CD4-positive, alpha-beta T cell treated with Interleukin-12 subunit alpha and Interleukin-12 subunit beta, for 1 hour (primary cell): ENCODE measurements at regions not wholly inside any gene's neighbourhood (a gene's known extent, or its start where the extent isn't known, plus 50 kb on each side); places are given as distances from the start of the nearest gene placed in this dataset.
"Not testable (repeated sequence)": the region's sequence is repeated elsewhere in the genome, so short reads cannot be mapped to it uniquely, and the experiment has no call there.

Experiments
- DNase-seq: peaks from one replicate; pipeline ENCODE4 v3.0.0-alpha.2; 2020

DNA sequence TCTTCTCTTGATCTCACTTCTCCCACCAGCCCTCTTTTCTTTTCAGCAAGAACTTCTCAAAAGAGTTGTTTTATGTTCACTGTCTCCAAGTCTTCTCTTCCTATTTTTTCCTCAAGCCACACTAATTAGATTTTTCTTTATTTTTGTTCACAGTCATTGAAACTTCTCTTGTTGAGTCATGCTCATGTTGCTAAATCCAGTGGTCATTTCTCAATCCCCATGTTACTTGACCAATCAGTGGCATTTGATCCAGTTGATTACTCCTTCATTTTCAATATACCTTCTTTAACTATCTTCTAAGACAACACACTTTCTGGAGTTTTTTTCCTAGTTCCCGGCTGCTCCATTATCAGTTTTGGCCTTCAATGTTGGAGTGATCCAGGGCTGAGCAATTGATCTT lies 103.1 kb upstream of the LSM6 start:
- DNase-seq: no peak

GRCh38 chr4:146071390-146071789 lies 104.1 kb upstream of the LSM6 start:
- no peak for DNase-seq

DNA sequence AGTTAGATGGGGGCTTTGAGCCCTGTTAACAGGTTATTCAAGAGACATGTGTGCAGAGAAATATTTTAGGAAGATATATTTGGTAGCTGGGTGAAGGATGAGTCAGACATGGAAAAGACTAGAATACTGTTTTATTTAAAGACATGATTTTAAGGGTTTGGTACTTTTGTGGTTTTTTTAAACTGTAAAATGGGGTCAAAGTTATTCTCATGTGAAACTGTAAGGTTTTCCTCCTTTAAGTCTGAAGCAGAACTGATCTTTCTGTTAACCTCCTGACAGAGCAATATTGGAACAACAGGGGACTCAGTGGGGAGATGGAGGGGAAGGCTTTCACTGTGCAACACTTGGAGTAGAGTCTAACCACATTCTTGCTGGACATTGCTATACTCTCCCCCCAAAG lies 112.4 kb upstream of the LSM6 start:
- DNase-seq: no peak

DNA sequence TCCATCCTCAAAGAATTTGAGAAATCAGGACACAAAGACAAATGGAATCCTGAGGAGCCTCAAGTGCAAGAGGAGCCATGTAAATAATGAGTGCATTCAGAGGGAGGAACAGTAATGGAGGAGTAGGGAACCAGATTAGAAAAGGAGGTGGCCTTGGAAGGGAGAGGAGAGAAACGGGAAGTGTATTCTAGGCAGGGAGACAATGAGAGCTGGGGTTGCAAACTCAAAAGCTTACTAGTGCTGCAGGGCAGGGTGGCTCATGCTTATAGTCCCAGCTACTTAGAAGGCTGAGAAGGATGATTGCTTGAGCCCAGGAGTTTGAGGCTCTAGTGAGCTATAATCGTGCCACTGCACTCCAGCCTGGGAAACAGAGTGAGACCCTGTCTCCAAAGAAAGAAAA lies 113.2 kb upstream of the LSM6 start:
- no peak for DNase-seq

DNA sequence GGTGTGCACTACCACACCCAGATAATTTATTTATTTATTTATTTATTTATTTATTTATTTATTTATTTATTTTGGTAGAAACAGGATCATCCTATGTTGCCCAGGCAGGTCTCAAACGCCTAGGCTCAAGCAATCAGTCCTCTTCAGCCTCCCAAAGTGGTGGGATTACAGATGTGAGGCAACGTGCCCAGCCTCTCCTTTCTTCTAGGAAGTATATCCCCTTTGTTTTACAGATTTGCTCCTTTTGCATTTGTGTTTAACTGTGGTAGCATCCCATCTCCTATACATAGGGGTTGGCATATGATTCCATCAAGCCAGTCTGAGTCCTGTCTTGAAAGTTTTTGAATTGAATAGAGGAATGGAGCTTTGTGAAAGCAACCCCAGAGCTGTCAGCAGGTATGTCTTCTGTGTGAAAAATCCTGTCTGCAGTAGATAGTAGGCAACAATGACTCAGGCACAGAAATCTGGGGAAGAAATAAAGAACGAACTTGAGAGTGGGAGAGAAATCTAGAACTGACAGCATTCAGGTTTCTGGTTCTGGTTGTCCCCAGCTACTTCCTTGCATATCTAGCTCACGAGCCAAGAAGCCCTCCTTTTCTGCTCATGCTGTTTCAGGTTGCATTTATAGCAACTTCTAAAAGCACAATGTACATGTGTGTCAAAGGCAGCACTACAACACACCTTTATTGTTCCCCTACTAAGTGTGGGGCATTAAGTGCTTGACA lies 113.7 kb upstream of the LSM6 start:
- no peak for DNase-seq

- DNase-seq: no peak
Observed at GRCh38 chr4:146059865-146060264, 115.7 kb upstream of the LSM6 start.

DNA sequence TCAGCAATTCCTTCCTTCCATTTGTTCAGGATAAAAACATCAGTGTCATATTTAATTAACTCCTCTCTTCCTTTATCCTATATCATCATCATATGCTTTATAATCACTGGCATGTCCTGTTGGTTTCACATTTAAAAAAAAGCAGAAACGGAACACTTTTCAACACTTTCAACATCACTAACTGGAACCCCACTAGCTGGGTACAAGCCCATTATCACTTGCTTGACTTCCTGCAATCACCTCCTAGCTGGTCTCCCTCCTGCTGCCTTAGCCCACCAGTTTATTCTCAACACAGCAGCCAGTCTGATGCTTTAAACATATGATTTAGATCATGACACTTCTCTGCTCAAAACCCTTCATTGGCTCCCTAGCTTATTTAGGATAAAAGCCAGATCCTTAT lies 116.4 kb upstream of the LSM6 start:
- no peak for DNase-seq

DNA sequence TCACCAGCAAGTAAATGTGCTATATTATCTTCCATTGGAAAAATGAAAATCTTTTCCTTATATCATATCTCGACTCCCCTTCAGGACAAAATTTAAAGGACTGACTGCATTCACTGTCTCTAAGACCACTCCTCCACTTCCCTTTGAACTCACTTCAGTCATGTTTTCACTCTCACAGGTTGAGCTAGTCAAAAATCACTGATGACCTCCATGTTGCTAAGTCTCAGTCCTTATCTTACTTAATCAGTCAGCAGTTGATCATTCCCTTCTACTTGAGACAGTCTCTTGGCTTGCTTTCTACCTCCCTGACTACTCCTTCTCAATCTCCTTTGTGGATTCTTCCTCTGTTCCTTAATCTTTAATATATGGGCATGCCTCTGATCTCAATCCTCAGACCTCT lies 117.0 kb upstream of the LSM6 start:
- DNase-seq: no peak

DNA sequence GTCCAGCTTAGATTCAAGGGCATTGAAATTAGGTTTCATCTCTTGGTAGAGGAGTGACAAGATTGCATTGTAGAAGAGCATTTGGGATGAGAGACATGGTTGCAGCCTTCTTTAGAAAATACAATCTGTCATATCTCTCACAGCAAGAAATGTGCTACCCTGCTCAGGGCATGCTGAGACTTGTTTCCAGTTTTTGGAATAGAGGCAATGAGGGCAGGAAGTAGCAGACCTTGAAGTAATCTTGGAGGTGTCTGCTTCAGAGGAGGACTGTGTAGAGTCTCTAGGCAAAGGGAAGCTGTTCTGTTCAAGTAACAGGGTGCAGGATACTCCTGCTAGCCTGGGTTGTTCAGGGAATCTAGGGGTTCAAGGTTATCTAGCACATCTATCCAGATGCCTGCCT lies 116.1 kb upstream of the ZNF827 start:
- no peak for DNase-seq

GRCh38 chr4:146053891-146054290 lies 115.3 kb upstream of the ZNF827 start:
- no peak for DNase-seq

DNA sequence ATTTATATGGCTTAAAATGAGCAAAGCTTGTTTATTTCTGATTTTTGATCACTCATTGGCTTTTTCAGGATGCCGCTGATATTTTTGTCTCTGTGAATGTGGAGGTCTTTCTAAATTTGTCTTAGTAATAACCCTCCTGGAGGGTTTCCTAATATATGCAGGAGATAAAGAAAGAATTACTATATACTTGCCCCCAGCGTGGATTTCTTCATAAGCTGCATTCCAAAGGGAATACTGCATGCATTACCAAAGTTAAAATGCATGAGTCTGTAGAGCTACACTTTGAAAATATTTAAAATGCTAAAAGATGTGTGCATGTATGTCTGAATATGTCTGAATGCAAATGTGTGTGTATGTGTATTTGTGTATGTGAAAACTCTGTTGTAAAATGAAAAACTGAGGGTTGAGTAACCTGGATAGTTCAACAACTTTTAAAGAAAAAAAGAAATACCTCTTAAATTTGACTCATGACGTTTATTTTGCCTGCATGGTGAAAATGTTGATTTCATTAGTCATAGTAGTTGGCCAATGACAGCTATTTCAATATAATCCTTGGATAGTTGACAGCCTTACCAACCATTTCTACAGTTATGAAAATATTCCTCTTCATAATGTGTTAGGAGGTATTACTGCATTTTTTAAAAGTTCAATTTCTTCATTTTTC lies 113.2 kb upstream of the ZNF827 start:
- DNase-seq: no peak

DNA sequence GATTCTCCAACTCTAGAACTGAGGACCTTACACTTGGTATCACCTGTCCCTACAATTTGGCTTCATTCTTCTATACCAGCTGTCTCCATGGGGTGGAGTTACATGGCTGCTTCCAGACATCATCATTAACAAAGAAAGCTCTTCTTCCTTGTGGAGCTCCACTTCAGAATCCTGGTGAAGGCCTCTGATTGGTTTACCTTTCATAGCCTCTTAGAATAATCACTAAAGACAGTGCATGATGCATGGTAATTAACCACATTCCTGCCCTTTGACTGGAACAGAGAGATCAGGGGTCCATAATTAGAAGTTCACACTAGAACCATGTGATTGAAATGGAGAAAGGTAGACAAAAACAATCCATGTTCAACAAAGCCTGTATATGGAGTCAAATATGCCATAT lies 112.6 kb upstream of the ZNF827 start:
- DNase-seq: no peak

DNA sequence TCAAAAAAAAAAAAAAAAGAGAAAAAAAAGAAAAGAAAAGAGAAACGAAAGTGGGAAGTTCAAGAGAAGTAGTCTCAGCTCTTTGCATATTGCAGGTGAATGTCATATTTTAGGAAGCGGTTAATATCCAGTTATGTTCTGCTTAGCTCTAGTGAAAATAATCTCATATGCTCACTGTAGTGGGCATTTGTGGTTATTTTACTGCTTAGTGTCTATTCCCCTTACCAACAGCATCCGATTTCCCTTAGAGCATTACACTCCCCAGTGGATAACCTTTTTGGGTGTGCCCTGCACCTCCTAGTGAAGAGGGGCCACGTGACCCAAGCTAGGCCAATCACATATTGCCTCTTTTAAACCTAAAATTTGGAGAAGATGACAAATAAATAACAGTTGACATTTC lies 111.2 kb upstream of the ZNF827 start:
- DNase-seq: no peak

DNA sequence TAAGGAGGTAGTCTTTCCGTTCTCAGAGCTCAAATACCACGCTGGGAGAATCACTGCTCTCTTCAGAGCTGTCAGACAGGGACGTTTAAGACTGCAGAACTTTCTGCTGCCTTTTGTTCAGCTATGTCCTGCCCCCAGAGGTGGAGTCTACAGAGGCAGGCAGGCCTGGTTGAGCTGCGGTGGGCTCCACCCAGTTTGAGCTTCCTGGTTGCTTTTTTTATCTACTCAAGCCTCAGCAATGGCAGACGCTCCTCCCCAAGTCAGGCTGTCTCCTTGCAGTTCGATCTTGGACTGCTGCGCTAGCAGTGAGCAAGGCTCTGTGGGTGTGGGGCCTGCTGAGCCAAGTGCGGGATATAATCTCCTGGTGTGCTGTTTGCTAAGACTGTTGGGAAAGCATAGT lies 109.1 kb upstream of the ZNF827 start:
- DNase-seq: not testable (repeated sequence)

- no peak for DNase-seq
Observed at GRCh38 chr4:146041139-146042004, 102.7 kb upstream of the ZNF827 start.

DNA sequence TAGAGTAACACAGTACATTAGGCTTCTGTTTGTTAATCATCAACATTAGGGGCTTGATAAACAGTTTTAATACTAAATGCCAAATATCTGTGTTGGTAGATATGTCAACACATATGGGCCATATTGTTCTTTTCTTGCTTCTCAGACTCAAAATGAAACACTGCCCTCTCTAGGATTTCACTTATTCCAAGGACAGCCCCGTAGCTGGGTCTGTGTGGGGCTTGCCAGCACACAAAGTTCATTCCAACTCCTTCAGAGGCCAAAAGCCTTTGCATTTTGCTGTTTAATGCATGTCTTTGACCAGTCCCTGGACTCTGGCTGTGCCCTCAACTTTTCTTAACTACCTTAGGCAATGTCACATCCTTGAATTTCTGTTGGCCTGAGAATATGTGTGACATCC lies 102.0 kb upstream of the ZNF827 start:
- no peak for DNase-seq

DNA sequence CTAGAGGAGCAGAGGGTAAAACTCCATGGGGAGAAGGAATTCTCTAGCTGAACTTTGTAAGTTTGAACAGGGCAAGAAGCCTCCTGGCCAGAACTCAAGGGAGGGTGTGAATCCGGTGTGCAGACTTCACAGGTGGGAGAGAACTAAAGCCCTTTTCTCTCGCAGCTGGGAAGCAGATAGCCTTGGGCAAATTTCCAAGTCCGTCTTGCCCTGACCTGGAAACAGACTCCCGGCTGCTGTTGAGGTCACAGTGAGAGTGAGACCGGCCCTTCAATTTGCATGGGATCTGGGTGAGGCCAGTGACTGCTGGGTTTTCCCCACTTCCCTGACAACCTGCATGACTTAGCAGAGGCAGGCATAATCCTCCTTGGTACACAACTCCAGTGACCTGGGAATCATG lies 94.5 kb upstream of the ZNF827 start:
- no peak for DNase-seq

DNA sequence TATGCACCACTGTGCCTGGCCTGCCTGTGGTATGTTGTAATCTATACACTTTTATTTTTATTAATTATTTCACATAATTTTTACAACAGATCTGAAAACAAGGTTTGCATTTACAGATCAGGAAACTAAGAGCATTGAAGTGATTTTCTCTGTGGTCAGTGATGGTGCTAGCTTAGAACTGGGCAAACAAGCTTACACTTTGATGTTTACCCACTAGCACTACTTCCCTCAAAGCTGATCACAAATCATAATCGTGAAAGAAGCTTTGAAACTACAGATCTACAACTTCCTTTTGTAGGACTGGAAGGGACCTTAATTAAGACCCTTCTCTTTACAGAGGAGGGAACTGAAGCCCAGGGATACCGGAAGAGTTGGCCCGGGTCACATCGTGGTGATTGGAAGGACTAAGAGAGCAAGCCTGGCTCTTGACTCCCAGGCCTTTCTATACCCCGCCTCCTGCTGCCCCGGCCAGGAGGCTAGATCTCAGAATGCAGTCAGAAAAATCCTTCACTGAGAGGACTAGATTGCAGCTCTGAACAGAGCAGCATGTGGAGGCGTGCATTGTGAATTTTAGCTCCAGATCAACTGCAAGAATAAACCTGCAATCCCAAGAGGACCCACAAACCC lies 93.7 kb upstream of the ZNF827 start:
- DNase-seq: no peak

DNA sequence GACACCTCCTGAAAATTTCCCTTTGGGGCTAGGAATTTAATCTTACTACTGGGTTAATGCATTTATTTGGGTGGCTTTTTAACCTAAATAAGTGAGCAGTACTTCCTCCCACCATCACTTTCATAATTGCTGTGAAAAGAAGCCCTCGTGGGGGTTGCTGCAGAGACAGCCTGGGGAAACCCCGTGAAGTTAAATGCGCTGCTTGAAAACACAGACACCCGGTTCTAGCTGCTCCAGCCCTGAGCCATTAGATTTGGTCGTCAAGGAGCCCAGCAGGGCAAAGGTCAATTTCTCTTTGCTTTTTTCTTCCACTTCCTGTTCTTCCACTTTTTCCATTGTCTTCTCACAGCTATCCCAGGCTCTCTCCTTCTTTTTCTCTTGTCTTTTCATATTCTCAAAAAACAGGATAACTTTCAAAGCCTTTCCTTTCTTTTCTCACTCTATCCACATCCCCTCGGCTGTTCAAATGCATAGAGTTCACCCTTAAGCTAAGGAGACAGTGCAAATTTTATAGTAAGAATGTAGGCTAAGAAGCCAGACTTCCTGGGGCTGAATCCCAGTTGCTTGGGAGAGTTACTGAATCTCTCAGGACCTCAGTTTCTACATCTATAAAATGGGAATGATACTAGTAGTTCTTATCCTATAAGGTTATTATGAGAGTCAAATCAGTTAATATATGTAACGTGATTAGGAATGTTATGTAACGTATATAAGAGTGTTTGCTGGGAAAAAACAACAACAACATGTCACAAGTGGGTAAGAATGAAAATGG lies 91.5 kb upstream of the ZNF827 start:
- no peak for DNase-seq

DNA sequence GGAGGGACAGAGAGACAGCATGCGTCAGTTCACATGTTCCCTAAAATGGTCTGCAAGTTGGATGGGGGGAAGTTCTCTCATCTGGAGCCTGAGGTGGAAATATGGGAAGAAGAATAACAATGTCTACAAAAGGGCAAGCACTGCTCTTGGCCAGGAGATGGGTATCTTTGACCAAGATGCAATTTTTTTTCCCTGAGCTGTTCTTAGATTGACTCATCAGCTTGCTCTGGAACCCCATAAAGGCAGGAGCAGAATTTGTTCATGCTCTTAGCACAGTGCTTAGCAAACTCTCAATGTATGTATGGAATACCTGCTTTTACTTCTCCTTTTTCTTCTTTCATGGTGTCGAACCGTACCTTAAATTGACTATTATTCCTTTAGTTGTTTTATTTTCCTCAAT lies 90.5 kb upstream of the ZNF827 start:
- DNase-seq: no peak

- no peak for DNase-seq
Observed at GRCh38 chr4:146027761-146028160, 89.1 kb upstream of the ZNF827 start.

DNA sequence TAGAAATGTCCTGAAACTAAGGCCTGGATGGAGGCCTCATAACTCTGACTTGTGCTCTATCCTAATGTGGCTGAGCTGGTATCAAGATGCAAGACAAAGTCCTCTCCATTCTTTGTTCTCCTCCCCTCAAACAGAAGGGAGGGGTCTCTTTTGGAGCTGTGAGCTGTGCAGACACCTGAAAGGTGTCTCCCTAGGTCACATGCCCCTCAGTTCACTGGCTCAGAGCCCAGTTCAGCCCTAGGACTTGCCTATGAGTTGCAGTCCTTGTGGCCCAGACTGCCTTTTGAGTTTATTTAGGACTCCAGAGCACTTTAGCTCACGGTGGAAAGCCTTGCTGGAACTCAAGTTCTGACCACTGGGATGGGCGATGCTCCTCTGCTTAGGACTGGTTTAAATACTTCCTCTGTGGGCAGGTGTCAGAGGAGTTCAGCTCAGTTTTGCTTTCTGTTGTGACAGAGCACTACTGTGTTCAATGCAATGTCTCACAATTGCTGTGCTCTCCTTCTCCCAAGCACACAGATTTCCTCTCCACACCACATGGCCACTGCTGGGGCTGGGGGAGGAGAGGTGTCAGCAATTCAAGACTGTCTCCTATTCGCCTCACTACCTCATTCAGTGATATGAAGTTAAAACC lies 84.8 kb upstream of the ZNF827 start:
- no peak for DNase-seq
